ENCODE measurements at regions not wholly inside any gene's neighbourhood (a gene's known extent, or its start where the extent isn't known, plus 50 kb on each side); places are given as distances from the start of the nearest gene placed in this dataset.

- no peak for DNase-seq (ENCODE audit: extremely low spot score)
- POLR2A ChIA-PET: no interaction called here
- no peak for TF ChIP-seq CTCF (IDR thresholded peaks at IDR 0.05; ENCODE audit: control extremely low read depth, extremely low read depth, low read depth, missing control alignments)
- CTCF ChIA-PET: no interaction called here
Measured at GRCh38 chr5:2174538-2174937, 291.8 kb upstream of the IRX4 start.

- no peak for TF ChIP-seq CTCF (IDR thresholded peaks at IDR 0.05; ENCODE audit: control extremely low read depth, extremely low read depth, low read depth, missing control alignments)
- POLR2A ChIA-PET: no interaction called here
- DNase-seq (ENCODE audit: extremely low spot score): no peak
- CTCF ChIA-PET: no interaction called here
Measured at GRCh38 chr5:2173151-2173834, 290.6 kb upstream of the IRX4 start.

- CTCF ChIA-PET: no interaction called here
- TF ChIP-seq CTCF (IDR thresholded peaks at IDR 0.05; ENCODE audit: control extremely low read depth, extremely low read depth, low read depth, missing control alignments): no peak
- POLR2A ChIA-PET: no interaction called here
- no peak for DNase-seq (ENCODE audit: extremely low spot score)
Measured at GRCh38 chr5:2172471-2172870, 289.7 kb upstream of the IRX4 start.

GRCh38 chr5:2170761-2171160 lies 288.0 kb upstream of the IRX4 start:
- TF ChIP-seq CTCF (IDR thresholded peaks at IDR 0.05; ENCODE audit: control extremely low read depth, extremely low read depth, low read depth, missing control alignments): no peak
- ChIA-PET CTCF (no interaction called here), POLR2A (no interaction called here)
- no peak for DNase-seq (ENCODE audit: extremely low spot score)

GRCh38 chr5:2169850-2170760 lies 287.4 kb upstream of the IRX4 start:
- POLR2A ChIA-PET: no interaction called here
- DNase-seq (ENCODE audit: extremely low spot score): no peak
- CTCF ChIA-PET: no interaction called here
- no peak for TF ChIP-seq CTCF (IDR thresholded peaks at IDR 0.05; ENCODE audit: control extremely low read depth, extremely low read depth, low read depth, missing control alignments)

GRCh38 chr5:2169430-2169808 lies 286.7 kb upstream of the IRX4 start:
- CTCF ChIA-PET: no interaction called here
- no peak for TF ChIP-seq CTCF (IDR thresholded peaks at IDR 0.05; ENCODE audit: control extremely low read depth, extremely low read depth, low read depth, missing control alignments)
- no peak for DNase-seq (ENCODE audit: extremely low spot score)
- POLR2A ChIA-PET: no interaction called here
